Stimulated activated CD4-positive, alpha-beta T cell treated with anti-CD3 and anti-CD28 coated beads, Interleukin-15, amount 100 ng/mL, for 24 hours (primary cell): ENCODE measurements at regions not wholly inside any gene's neighbourhood (a gene's known extent, or its start where the extent isn't known, plus 50 kb on each side); places are given as distances from the start of the nearest gene placed in this dataset.

Experiments used
- DNase-seq: peaks from one replicate; pipeline ENCODE4 v3.0.0-alpha.2; 2020

DNA sequence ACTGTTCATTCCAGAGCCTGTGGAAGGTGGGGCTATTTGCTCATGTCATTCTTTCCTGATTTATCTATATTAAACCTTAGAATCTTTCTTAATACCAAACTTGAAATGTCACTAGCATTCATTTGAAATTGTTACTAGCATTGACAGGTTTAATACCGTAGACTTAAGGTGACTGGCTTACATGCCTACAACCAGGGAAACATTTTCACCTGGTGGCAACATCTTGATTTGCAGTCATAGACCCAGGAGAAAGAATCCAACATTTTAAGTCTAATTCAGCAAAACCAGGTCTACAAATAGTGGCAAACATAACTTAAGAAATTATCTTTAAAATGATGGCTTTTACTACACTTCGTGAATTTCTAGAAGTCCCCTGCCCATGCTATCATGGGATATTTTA, 353.7 kb downstream of the HTR7 start:
- no peak for DNase-seq

DNA sequence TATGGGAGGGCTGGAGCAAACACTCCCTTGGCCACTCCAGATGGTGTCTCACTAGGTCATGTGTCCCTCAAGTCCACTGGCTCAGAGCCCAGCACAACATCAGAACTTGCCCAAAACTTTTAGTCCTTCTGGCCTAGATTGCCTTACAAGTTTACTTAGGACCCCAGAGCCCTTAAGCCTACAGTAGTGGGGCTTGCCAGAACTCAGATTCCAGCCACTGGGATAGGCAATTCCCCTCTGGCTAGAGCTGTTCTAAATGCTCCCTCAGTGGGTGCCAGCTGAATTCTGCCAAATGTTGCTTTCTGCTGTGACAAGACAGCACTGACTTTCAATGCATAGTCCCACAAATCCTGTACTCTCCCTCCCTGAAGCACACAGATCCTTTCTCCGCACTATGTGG, 331.1 kb downstream of the HTR7 start:
- no peak for DNase-seq

DNA sequence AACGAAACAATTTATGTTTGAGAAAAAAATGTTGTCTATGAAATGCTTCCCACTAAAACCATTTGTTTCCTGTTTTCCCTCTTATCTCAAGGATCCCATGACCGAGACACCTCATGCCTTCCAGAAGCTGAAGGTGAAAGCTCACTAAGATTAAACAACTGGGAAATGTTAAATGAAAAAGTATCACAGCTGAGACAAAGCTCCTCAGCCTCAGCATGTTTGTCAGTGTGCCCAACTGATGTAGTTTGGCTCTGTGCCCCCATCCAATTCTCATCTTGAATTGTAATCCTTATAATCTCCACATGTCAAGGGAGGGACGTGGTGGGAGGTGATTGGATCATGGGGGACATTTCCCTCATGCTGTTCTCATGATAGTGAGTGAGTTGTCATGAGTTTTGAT, 327.3 kb downstream of the HTR7 start:
- no peak for DNase-seq

DNA sequence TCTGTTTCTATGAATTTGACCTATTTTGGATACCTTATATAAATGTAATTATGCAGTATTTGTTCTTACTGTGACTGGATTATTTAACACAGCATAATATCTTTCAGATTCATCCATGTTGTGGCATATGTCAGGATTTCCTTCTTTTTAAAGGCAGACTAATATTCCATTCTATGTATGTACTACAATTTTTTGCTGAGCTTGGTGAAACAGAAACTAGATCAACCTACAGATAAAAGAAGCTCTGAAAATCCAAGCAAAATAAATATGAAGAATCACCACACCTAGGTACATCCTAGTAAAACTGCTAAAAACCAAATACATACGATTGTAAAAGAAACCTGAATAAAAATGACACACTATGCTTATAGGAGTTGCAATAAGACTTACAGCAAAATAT, 300.5 kb downstream of the HTR7 start:
- DNase-seq: no peak

DNA sequence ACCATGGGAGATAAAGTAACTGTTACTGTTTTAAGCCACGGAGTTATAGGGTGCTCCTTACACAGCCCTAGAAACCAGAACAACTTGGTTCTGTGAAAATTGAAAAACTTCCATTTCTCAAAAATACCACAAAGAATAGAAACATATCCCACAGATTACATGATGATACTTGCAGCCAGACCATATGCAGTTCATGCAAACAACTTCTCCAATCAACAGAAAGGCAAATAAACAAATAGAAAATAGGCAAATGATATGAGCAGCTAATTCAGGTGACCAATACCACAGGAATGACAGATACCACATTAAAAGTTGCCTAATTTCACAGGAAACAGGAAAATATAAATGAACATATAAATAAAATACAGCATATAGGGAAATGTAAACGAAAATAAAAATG, 297.5 kb downstream of the HTR7 start:
- no peak for DNase-seq

DNA sequence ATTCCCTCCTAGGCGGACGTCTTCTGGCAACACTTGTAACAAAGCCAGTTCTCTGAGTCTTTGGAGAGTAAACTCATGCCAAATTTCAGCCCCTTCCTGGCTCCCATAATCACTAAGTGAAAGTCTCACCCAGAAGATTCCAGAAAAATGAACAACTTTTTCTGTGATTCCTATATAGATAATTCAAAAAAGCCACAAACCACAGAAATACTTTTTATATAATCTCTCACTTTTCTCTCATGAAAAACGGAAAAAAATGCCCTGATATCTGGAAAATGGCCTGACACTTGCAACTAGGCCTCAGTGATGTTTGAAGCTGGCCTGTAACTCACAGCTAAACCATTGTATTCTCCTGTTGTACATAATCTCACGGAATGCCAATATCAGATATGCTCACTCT, 296.2 kb downstream of the HTR7 start:
- no peak for DNase-seq

DNA sequence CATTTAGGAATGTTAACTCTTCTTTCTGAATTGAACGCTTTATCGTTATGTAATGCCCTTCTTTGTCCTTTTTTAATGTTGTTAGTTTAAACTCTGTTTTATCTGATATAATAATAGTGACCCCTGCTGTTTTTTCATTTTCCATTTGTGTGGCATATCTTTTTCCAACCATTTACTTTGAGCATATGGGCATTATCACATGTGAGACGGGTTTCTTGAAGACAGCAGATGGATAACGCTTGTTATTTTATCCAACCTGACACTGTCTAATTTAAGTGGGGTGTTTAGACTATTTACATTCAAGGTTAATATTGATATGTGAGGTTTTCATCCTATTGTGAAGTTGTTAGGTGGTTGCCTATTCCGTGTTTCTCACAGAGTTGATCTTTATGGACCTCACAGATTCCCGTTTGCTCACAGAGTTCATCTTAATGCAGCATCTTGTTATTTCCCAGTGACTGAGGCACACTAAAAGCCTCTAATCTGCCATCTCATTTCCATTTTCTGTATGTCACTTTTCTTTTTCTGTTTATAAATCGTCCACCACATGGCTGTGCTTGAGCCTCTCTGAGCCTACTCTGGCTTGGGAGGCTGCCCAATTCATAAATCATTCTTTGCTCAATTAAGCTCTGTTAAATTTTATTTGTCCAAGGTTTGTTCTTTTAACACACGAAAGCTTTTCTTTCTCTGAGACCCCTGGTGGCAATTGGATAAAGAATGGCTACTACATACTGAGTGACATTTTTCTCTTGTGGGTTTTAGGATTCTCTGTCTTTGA, 286.2 kb downstream of the HTR7 start:
- DNase-seq: no peak

DNA sequence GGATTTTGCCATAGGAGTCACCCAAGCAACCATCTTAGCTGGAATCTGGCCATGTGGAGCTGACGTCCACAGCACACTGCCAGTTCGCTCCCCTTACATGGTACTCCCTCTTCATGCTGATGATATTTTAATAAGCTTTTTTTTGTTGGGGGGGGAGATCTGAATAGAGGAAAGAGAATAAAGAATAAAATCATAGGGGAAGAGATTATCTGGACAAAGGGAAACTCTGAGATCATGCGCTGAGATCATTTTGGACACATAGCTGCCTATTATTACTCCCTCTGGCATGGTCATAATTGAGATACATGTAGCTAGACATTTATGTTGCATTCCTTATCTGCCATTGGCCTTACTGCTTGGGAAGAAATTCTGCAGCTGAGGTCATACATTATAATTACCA, 282.7 kb downstream of the HTR7 start:
- no peak for DNase-seq

DNA sequence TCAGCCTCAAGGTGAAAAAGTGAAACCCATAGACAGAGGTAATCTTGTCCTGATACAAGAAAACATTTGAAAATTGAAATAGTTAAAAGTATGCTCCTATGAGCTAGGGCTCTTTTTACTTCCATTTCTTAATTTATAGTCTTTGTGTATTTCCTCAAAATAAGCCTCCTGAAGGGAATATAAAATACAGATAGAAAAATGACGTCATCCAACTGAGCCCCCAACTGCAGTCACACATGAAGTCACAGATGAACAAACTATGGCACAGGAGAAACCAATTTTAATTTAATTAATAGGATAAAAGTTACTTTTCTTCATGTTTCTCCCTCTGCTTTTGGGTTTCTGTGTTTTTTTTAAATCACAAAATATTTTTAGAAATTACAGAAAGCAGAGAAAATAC, 280.3 kb downstream of the HTR7 start:
- DNase-seq: no peak

DNA sequence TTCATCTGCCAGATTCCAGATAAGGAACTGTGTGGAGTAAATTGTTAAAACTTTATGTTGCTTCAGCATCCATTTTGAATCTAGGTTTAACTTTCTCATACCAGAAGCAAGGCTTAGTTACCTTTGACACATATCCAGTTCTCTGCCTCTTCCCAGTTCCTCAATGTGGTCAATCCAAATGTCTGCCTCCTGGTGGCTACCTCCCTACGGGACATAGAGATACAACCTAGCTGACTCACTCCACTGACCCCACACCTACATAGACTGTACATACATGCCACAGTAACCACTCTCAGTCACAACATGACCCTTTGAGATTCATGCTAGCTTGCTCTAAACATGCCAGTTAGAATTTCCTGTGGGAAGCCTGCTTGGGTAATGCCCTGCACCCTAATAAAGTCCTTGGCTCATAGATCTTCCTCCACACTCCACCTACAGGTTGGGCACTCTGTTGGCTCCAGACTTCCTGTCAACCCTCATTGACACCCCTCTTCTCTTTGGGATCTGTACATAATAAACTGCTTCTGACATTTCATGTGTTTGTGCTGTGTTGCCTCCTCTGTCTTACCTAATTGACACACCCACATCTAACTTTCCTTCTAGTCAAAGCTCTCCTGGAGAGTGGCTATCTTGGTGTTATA, 278.1 kb downstream of the HTR7 start:
- no peak for DNase-seq

DNA sequence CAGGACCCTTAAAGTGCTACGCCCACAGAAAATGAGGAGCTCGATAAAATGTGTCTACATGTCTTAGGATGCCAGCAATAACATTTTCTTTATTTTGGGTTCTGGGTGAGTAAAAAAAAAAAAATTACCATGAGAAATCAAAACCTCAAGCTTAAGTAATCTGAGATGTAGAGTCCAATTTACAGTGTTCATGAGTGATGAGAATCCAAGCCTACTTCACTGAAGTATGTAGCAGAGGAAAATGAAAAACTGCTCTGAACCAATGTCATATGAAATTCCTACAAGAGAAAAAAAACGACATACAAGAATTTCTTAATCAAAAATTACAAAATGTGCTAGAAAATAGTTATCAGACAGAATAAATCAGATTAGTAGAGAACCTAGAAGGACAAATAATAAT, 274.4 kb downstream of the HTR7 start:
- no peak for DNase-seq

DNA sequence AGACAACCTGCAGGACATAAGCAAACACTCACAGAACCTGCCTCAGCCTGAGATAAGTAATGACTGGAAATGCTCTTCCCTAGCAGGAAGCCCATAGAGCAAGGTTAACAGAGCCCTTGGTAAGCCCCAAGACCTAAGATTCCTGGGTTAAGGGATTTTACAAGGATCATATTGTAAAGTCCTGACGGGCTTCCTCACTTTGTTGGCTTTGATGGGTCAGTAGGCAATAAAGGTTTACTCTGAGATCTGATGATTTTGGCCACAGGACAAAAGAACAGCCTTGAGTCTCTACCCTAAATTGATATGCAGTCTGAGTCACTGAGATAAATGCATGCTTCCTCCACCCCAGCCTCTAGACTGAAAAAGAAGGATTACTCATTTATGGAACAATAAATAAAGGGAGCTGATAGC, 270.8 kb downstream of the HTR7 start:
- no peak for DNase-seq

DNA sequence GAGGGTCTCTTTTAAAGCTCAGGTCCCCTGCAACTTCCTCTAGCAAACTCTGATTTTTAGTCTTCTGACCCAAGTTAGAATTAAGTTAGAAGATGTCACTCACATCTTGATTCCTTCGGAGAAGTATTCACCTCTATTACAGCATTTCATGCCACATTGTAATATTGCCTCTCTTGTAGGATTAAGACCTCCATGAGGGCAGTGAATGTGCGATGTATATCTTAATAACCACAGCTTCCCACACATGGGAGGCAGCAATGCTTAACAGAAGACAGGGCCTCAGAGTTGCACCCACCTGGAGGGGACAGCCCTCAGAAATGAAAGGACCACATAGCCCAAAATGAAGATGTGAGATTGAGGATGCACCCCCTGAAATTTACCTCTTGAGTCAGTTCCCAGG, 270.3 kb downstream of the HTR7 start:
- no peak for DNase-seq

DNA sequence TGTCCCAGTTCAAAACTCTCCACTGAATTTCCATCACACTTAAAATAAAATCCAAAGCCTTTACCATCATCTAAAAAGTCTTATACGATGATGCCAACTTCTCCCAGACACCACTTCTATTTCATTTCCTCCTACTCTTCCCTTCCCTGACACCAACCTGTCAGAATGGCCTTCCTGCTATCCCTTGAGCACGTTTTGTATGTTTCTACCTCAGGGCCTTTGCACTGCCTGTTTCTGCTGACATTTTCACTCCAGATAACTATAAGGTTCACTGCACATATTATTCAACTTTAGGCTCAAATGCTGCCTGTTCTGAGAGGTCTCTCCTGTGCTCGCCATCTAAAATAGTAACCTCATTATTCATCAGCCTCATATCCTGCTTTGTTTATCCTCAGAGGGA, 269.6 kb downstream of the HTR7 start:
- DNase-seq: no peak

DNA sequence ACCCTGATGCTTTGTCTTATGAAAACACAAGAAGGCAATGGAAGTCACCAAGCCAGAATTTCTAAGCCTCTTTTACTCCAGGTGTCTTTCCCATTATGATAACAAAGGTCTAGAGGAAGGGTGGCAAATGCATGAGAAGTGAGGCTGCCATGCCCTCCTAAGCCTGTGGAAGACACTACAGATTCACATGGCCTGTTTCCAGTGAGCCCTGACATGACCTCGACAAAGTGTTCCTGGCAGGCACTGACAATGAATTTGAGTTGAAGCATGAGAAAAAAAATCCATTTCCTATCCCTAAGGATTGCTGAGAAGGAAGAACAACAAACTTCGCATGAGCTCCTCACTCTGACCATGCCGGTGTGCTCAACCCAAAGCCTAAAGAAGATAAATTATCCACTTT, 268.0 kb downstream of the HTR7 start:
- DNase-seq: no peak

DNA sequence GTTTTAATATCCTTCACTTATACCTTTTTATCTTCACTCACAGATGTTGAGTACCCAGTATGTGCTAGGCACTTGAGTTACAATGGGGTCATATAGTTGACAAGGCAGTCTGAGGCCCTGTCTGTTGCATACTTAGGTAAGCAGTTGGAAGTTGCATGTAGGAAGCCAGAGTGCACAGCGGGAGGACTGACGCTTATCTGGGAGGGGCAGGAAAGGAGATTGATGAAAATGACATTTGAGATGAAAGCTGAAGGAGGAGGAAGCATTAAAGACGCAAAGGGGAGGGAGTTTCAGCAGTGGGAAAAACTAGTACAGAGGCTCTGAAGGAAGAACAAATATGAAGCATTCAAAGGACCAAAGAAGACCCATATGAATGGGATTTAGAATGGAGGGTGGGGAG, 266.2 kb downstream of the HTR7 start:
- no peak for DNase-seq

DNA sequence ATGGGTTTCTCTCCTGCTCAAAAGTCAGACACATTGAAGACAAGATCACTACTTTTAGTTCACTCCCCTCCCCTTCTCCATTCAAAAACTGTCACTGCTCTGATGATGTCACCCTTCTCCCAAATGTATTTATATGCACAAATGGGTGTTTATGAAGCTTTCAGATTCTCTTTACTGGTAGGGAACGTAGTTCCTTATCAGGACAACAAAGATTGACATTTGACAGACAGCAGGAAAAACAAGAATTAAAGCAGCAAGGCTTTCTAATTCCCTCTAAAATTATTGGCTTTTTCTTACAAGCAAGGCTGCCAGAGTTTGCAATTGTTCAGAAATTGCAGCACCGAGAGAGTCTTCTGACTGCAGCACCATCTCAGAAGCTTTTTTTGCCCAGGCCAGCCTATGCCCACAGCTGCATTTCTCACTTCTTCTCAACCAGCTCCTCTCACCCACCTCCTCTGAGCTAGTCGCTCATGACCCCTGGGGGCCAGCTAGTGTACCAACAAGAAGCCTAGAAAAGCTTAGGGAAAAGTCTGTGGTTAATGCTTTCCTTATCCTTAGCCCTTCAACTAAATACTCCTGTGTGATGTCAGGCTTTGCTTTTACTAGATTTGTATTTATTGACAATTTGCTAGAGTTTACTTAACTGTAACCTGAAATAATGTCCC, 265.1 kb downstream of the HTR7 start:
- DNase-seq: peak; percentile 8

DNA sequence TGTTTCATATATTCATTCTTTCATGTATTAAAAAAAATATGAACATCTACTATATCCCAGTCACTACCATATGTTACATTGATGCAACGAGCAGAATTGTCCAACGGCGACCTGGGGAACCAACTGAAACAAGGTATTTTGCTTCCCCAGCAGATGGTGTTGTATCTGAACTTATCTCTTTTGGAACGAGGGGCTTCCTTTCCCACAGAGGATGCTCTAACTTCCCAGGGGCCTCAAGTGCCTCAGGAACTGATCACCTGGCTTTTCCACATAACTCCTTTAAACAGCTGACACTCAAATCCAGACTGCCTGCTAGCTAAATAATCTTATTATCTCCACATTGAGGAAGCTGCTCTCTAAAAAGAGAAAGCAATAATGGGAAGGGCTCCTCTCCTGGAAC, 259.3 kb downstream of the HTR7 start:
- no peak for DNase-seq

DNA sequence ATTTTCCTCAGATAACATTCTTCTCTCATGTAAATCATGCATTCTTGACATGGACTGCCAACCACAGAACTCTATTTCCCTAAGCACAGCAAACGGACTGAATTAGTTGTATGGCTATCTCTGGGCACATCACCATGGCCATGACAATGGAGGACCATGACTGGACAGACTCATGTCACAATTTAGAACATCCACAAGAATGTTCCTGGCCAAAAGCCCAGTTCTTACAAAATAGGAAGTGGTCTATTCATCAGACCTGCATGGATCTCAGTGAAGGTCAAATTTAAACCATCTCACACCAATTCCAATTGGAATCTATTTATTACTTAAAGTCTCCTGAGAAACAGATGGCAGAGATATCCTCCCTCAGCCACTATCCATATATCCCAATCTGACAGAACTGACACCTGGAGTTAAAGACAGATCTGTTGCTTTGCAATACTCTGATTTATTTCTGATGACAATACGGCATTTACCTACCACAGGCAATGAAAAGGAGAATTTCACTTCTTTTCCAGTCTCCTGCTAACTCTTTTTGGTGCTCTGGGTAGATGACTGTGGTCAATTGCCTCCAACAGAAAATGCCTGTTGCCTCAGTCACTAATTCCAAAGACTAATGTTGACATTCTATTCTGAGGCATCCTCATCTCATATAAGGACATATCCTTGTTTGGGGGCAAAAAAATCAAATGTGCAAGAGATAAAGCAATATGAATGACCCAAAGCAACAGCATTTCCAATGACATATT, 254.8 kb downstream of the HTR7 start:
- no peak for DNase-seq

DNA sequence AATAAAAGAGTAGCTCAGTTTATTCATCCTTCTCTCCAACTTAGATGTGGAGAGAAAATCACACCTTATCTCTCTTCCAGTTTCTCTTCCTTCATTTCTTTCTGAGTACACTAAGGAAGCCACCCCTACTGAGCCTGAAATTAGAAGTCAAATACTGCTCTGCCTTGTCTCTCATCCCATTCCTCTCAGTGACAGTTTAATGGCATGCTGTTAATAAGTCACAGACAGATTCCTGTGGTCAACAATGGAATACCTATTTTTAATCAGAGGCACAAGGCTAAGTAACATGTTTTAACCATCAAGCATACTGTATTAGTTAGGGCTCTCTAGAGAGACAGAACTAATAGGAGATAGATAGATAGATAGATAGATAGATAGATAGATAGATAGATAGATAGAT, 253.2 kb downstream of the HTR7 start:
- no peak for DNase-seq

DNA sequence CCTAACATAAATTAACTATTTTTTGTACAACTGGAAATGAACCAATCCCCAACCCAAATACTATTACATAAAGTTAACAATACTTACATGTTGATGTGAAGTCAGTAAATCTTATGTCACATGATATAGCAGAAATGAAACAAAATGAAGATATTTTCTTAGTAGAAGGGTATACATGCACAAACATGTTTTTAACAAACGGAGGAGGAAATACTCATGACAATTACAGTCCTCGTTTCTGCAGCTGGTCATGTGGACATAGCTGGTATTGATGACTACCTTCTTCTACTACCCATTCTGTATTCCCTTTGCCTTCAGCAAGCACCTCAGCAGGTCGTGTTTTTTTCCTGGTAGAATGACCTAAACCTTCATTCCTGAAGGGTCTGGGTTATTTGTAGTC, 252.3 kb downstream of the HTR7 start:
- no peak for DNase-seq

DNA sequence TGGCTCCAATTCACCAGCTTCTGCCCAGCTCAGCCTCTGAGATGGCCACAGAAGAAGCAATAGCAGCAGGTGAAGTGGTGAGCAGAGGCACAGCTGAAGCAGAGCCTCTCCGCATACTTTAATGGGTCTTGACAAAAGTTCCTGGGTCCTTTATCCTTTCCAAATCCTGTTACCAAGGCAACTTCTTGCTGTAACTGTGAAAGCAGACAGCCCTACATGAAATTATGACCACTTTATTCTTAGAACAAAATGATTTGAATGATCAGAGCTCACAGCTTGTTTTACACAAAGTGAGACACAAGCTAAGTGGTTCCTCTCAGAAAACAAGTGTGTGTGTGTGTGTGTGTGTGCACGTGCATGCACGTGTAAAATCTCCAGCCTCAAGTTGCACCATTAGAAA, 245.6 kb downstream of the HTR7 start:
- DNase-seq: no peak

DNA sequence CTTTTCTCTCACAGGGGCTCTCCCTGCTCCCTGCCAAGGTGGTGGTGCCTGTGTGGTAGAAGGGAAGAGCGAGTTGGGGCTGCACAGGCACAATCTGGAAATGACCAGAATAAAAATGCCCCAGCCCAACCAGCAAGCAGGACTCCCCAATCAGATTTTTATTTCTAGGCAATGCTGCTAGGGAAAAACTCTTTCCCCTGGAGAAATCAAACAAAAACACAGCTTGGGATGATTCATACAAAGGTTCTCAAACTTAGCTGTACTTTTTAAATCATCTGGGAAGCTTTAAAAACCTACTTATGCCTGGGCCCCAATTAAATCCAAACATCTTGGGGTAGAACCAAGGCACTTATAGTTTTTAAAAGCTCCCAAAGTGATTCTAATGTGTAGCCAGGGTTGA, 243.2 kb downstream of the HTR7 start:
- no peak for DNase-seq

DNA sequence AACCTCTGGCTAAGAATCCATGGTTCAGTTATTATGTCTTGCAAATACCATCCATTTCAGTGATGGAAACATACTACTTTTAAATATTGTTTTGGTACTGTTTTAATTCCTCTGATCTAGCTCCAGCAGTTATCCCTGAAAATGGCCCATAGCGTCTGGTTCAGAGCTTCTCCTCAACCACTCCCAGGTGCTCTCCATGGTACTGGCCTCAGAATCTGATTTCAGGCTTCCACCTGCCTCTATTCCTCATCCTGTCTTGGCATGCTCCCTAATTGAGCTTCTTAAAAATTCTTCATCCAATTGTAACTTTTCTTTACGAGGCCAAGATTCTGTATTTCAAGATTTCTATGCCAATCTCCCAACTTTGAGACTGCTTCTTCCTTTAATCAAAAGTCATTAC, 236.3 kb downstream of the HTR7 start:
- DNase-seq: no peak
